OCI-LY1 (cell line): ENCODE measurements at regions not wholly inside any gene's neighbourhood (a gene's known extent, or its start where the extent isn't known, plus 50 kb on each side); places are given as distances from the start of the nearest gene placed in this dataset.

ENCODE experiments used
- H2AFZ ChIP-seq: fragments of 200-600 bp; sonication (generic), shearing (Covaris generic); 2 replicates; pipeline ENCODE4 v1.6.0; 2014; ENCODE audit warnings: antibody characterized with exemption, mild to moderate bottlenecking, low read length
- H3F3A ChIP-seq: fragments of 200-600 bp; sonication (generic), shearing (Covaris generic); 2 replicates; pipeline ENCODE4 v1.6.0; 2014; ENCODE audit warnings: mild to moderate bottlenecking, antibody characterized with exemption, low read length, moderate library complexity; ENCODE audit not compliant: insufficient read depth
- H3K27ac ChIP-seq: fragments of 200-600 bp; sonication (generic); 2 replicates; pipeline ENCODE4 v1.5.1; 2014; ENCODE audit warnings: low read length, mixed run types, mild to moderate bottlenecking, low read depth; ENCODE audit not compliant: poor library complexity, severe bottlenecking
- H3K27me3 ChIP-seq: fragments of 200-600 bp; sonication (generic); 2 replicates; pipeline ENCODE4 v1.6.0; 2014; ENCODE audit warnings: antibody characterized with exemption, mild to moderate bottlenecking, low read length, moderate library complexity; ENCODE audit not compliant: insufficient read depth
- H3K36me3 ChIP-seq: fragments of 200-600 bp; sonication (generic); 2 replicates; pipeline ENCODE4 v1.6.1; 2014; ENCODE audit warnings: mild to moderate bottlenecking, antibody characterized with exemption, low read length, moderate library complexity, mixed read lengths; ENCODE audit not compliant: insufficient read depth
- H3K4me1 ChIP-seq: fragments of 200-600 bp; sonication (generic); 2 replicates; pipeline ENCODE4 v1.5.1; 2014; ENCODE audit warnings: mild to moderate bottlenecking, low read length, moderate library complexity; ENCODE audit not compliant: insufficient read depth, severe bottlenecking
- H3K4me2 ChIP-seq: fragments of 200-600 bp; sonication (generic), shearing (Covaris generic); 2 replicates; pipeline ENCODE4 v1.6.1; 2014; ENCODE audit warnings: low read length
- H3K4me3 ChIP-seq: fragments of 200-600 bp; sonication (generic); 2 replicates; pipeline ENCODE4 v1.5.1; 2014; ENCODE audit warnings: low read length, low read depth, mild to moderate bottlenecking, mixed read lengths; ENCODE audit not compliant: poor library complexity, severe bottlenecking
- H3K79me2 ChIP-seq: fragments of 200-600 bp; shearing (Covaris generic); 2 replicates; pipeline ENCODE4 v1.6.1; 2016; ENCODE audit warnings: mixed run types, low read length, mixed read lengths; ENCODE audit not compliant: insufficient read depth
- H3K9ac ChIP-seq: fragments of 200-600 bp; sonication (generic), shearing (Covaris generic); 2 replicates; pipeline ENCODE4 v1.6.1; 2014; ENCODE audit warnings: mild to moderate bottlenecking, low read length, mixed read lengths
- H3K9me2 ChIP-seq: fragments of 200-600 bp; sonication (generic), shearing (Covaris generic); 2 replicates; pipeline ENCODE4 v1.6.1; 2014; ENCODE audit warnings: low read depth, mild to moderate bottlenecking, low read length, mixed read lengths
- H3K9me3 ChIP-seq: fragments of 200-600 bp; shearing (Covaris generic); 2 replicates; pipeline ENCODE4 v1.6.1; 2014; ENCODE audit warnings: low read length, mixed read lengths
- H4K20me1 ChIP-seq: fragments of 200-600 bp; sonication (generic), shearing (Covaris generic); 2 replicates; pipeline ENCODE4 v1.6.0; 2016; ENCODE audit warnings: mild to moderate bottlenecking, low read length; ENCODE audit not compliant: insufficient read depth
- EZH2 ChIP-seq: fragments of 200-600 bp; sonication (generic), shearing (Covaris generic); IDR thresholded peaks from 2 replicates; pipeline ENCODE4 v1.8.0; 2017; ENCODE audit warnings: borderline replicate concordance, mixed run types, mild to moderate bottlenecking, antibody characterized with exemption, low read length, moderate library complexity, mixed read lengths
- TF ChIP-seq, protein P1 (sequence below): fragments of 200-600 bp; sonication (generic), shearing (Covaris generic); IDR thresholded peaks from 2 replicates; pipeline ENCODE4 v1.5.1; 2017; ENCODE audit warnings: mild to moderate bottlenecking, antibody characterized with exemption, low read length, moderate library complexity, mixed read lengths

DNA sequence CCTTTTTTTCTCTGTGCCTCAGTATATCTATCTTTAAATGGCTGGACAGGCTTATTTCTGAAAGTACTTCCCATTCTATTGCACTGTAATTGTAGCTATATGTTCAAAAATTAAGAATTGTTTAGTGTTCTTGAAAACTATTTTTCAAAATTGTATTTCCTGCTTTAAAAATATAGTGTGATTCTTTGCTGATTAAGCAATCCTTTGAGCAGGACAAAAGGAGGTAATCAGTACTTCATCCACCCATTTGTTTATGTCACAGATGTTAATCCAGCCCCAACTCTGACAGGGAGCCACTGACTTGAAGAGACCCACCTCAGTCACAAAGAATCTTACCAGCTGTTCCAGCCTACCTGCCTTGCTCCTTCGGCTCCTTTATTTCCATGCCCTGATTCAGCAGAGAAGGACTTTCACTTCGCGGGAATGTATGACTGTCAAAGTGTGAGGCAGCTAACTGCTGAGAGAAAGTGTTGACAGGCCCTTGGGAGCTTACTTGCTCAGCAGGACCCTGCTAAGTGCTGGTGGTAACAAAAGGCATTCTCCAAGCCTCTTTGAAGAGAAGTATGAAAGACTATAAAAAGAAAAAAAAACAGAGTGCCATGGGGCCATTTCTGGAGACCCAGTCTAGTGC lies 393.3 kb upstream of the CYRIA start:
- H2AFZ ChIP-seq, result no peak overlapping the region
- no peaks in the 10 kb centered on the region for H3F3A ChIP-seq
- no peaks in the 10 kb centered on the region for H3K4me1 ChIP-seq
- H3K9me2 ChIP-seq, result no peaks in the 10 kb centered on the region
- H3K4me2 ChIP-seq, result no peak overlapping the region
- H3K79me2 ChIP-seq, result no peaks in the 10 kb centered on the region
- H3K4me3 ChIP-seq, result no peak overlapping the region
- H3K27ac ChIP-seq, result no peak overlapping the region
- no peaks in the 10 kb centered on the region for H3K9me3 ChIP-seq
- TF ChIP-seq EZH2, result no peak
- TF ChIP-seq, protein P1, sequence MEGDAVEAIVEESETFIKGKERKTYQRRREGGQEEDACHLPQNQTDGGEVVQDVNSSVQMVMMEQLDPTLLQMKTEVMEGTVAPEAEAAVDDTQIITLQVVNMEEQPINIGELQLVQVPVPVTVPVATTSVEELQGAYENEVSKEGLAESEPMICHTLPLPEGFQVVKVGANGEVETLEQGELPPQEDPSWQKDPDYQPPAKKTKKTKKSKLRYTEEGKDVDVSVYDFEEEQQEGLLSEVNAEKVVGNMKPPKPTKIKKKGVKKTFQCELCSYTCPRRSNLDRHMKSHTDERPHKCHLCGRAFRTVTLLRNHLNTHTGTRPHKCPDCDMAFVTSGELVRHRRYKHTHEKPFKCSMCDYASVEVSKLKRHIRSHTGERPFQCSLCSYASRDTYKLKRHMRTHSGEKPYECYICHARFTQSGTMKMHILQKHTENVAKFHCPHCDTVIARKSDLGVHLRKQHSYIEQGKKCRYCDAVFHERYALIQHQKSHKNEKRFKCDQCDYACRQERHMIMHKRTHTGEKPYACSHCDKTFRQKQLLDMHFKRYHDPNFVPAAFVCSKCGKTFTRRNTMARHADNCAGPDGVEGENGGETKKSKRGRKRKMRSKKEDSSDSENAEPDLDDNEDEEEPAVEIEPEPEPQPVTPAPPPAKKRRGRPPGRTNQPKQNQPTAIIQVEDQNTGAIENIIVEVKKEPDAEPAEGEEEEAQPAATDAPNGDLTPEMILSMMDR, result no peak
- H3K27me3 ChIP-seq, result no peaks in the 10 kb centered on the region
- H4K20me1 ChIP-seq, result no peaks in the 10 kb centered on the region
- H3K9ac ChIP-seq, result no peak overlapping the region
- no peaks in the 10 kb centered on the region for H3K36me3 ChIP-seq

DNA sequence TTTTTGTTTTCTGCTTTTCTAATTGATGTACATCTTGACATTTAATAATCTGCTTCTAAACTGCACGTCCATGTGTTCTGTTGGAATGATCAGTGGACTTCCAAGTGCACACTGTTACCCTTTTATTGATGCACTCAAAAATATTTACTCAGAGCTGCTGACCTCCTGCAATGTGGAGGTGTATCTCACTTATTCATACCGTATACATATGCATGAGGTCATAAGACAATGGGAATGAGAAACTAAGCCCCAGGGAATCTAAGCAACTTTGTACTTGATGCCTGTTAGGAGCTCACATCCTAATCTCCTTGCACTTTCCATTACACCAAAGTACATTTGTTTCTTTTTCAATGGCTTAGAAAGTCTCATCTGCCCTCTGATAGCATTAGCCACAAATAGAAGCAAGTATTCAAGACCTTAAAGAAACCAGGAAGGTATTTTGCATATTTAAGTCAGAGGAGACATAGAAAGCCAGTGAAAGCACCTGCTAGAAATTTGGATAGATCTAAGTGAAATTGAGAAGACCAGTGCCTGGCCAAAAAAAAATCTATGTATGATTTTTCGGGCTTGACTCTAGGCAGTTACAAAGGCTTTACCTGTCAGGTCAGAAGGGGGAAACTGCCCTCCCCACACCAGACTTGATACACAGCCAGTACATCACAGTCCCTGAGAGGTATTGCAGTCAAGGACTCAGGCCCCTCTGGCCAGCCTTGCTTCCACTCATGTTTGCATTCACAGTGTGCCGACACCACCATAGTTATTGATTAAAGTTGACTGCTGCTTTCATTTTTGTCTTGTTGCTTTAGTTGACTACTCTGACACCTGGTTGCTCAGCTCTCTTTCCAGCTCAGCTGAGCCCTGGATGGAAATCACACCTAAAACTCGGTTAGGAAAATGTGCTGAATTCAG lies 391.7 kb upstream of the CYRIA start:
- no peak overlapping the region for H3K9ac ChIP-seq
- no peak overlapping the region for H3K27ac ChIP-seq
- H3K79me2 ChIP-seq, result no peaks in the 10 kb centered on the region
- H3K9me3 ChIP-seq, result no peaks in the 10 kb centered on the region
- no peaks in the 10 kb centered on the region for H3K4me1 ChIP-seq
- no peak for TF ChIP-seq EZH2
- TF ChIP-seq, protein P1, result no peak
- no peak overlapping the region for H3K4me3 ChIP-seq
- no peak overlapping the region for H3K4me2 ChIP-seq
- no peaks in the 10 kb centered on the region for H3K27me3 ChIP-seq
- no peaks in the 10 kb centered on the region for H3F3A ChIP-seq
- H4K20me1 ChIP-seq, result no peaks in the 10 kb centered on the region
- no peaks in the 10 kb centered on the region for H3K9me2 ChIP-seq
- no peaks in the 10 kb centered on the region for H3K36me3 ChIP-seq
- no peak overlapping the region for H2AFZ ChIP-seq

DNA sequence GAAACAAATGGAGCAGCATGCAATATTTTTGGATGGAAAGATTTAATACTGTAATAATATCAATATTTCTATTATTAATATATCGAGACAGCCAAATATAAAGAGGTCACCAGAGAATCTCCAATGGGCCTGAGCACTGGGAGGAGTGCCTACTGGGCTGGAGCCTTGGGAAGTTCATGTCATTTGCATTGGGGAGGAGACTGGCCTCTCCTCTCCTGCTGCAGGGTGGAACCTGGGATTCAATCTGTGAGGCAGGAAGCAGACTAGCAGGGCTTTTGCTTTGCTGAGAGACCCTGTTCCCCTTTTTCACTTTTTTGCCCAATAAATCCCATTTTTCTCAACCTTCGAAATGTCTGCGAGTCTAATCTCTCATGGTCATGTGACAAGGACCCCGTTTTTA lies 390.6 kb upstream of the CYRIA start:
- Histone ChIP-seq H3K27me3 (no peaks in the 10 kb centered on the region), H3K4me3 (no peak overlapping the region), H3K9me3 (no peaks in the 10 kb centered on the region), H3K4me2 (no peak overlapping the region), H3K9me2 (no peaks in the 10 kb centered on the region), H4K20me1 (no peaks in the 10 kb centered on the region), H3K4me1 (no peaks in the 10 kb centered on the region), H2AFZ (no peak overlapping the region), H3K27ac (no peak overlapping the region), H3K36me3 (no peaks in the 10 kb centered on the region), H3F3A (no peaks in the 10 kb centered on the region), H3K9ac (no peak overlapping the region), H3K79me2 (no peaks in the 10 kb centered on the region)
- TF ChIP-seq EZH2, result no peak
- TF ChIP-seq, protein P1, result no peak
